ENCODE measurements at regions not wholly inside any gene's neighbourhood (a gene's known extent, or its start where the extent isn't known, plus 50 kb on each side); places are given as distances from the start of the nearest gene placed in this dataset.
"Not testable (repeated sequence)": the region's sequence is repeated elsewhere in the genome, so short reads cannot be mapped to it uniquely, and the experiment has no call there.

- H3K4me3 Mint-ChIP-seq = no peak overlapping the region
- POLR2A ChIA-PET = no interaction called here
- Histone ChIP-seq H2AFZ (ENCODE audit: insufficient read depth, low read depth, low read length, poor library complexity, severe bottlenecking) (no peak overlapping the region), H3K9me3 (ENCODE audit: control extremely low read depth in 1 of 3, control insufficient read depth in 2 of 3, insufficient read depth in 1 of 3, low read length in 2 of 3) (peaks cover 1 to 12% (median 3%) of the 10 kb centered on the region in 3 donors), H4K20me1 (ENCODE audit: control insufficient read depth, insufficient read depth, low read length, poor library complexity, severe bottlenecking) (no peaks in the 10 kb centered on the region), H3K4me2 (replicated peaks; ENCODE audit: low read depth, low read length, poor library complexity, severe bottlenecking) (no peak overlapping the region), H3K79me2 (ENCODE audit: control insufficient read depth, insufficient read depth, low read length) (no peaks in the 10 kb centered on the region), H3K4me3 (ENCODE audit: control extremely low read depth in 1 of 5, extremely low read depth in 1 of 5, insufficient read depth in 1 of 5, low read depth in 2 of 5, low read length in 4 of 5) (no peak overlapping the region), H3K27ac (ENCODE audit: low read length in 2 of 2) (no peak overlapping the region), H3K36me3 (replicated peaks in 1 of 2; ENCODE audit: control extremely low read depth in 1 of 2, control insufficient read depth in 1 of 2, extremely low read depth in 1 of 2, insufficient read depth in 2 of 2, low read length in 1 of 2) (no peaks in the 10 kb centered on the region), H3K4me1 (ENCODE audit: control insufficient read depth in 2 of 2, insufficient read depth in 2 of 2, low read length in 2 of 2) (no peaks in the 10 kb centered on the region), H3K27me3 (replicated peaks in 1 of 4; ENCODE audit: control extremely low read depth in 1 of 4, control insufficient read depth in 3 of 4, insufficient read depth in 4 of 4, low read length in 3 of 4) (no peaks in the 10 kb centered on the region), H3K9ac (ENCODE audit: low read length) (no peak overlapping the region)
- H3K27ac Mint-ChIP-seq = no peak overlapping the region
- intact Hi-C loops (cut with micrococcal nuclease) = no loop called here
- TF ChIP-seq, protein P1, sequence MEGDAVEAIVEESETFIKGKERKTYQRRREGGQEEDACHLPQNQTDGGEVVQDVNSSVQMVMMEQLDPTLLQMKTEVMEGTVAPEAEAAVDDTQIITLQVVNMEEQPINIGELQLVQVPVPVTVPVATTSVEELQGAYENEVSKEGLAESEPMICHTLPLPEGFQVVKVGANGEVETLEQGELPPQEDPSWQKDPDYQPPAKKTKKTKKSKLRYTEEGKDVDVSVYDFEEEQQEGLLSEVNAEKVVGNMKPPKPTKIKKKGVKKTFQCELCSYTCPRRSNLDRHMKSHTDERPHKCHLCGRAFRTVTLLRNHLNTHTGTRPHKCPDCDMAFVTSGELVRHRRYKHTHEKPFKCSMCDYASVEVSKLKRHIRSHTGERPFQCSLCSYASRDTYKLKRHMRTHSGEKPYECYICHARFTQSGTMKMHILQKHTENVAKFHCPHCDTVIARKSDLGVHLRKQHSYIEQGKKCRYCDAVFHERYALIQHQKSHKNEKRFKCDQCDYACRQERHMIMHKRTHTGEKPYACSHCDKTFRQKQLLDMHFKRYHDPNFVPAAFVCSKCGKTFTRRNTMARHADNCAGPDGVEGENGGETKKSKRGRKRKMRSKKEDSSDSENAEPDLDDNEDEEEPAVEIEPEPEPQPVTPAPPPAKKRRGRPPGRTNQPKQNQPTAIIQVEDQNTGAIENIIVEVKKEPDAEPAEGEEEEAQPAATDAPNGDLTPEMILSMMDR (IDR thresholded peaks at IDR 0.05) = no peak
- TF ChIP-seq EZH2 (IDR thresholded peaks at IDR 0.05; ENCODE audit: borderline replicate concordance, insufficient read depth, low read depth, low read length, poor library complexity, severe bottlenecking) = no peak
- no peaks in the 10 kb centered on the region for H3K4me1 Mint-ChIP-seq
- no peaks in the 10 kb centered on the region for H3K27me3 Mint-ChIP-seq
- ATAC-seq (ENCODE audit: low read depth) (no peak), DNase-seq (no peak)
- CTCF ChIA-PET = no interaction called here
- no peaks in the 10 kb centered on the region for H3K9me3 Mint-ChIP-seq (ENCODE audit: insufficient read depth)
Measured at GRCh38 chr15:20386198-20386597, 155.4 kb downstream of the GOLGA6L6 start.

DNA sequence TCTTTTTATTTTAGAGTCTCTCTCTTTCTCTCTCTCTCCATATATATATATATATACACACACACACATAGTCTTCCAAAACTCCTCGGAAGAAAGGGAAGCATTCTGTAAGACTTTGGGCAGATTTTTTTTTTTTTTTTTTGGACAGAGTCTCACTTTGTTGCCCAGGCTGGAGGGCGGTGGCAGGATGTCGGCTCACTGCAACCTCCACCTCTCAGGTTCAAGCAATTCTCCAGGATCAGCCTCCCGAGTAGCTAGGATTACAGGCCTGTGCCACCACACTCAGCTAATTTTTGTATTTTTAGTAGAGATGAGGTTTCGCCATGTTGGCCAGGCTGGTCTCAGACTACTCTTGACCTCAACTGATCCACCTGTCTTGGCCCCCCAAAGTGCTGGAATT lies 161.4 kb downstream of the GOLGA6L6 start:
- CTCF ChIA-PET; H3K4me3 Mint-ChIP-seq; DNase-seq; H3K9ac ChIP-seq (ENCODE audit: low read length); H3K4me1 Mint-ChIP-seq; H3K27me3 ChIP-seq (replicated peaks in 1 of 4; ENCODE audit: control extremely low read depth in 1 of 4, control insufficient read depth in 3 of 4, insufficient read depth in 4 of 4, low read length in 3 of 4); intact Hi-C loops (cut with micrococcal nuclease); H4K20me1 ChIP-seq (ENCODE audit: control insufficient read depth, insufficient read depth, low read length, poor library complexity, severe bottlenecking); H3K79me2 ChIP-seq (ENCODE audit: control insufficient read depth, insufficient read depth, low read length); H3K4me1 ChIP-seq (ENCODE audit: control insufficient read depth in 2 of 2, insufficient read depth in 2 of 2, low read length in 2 of 2); H3K36me3 ChIP-seq (replicated peaks in 1 of 2; ENCODE audit: control extremely low read depth in 1 of 2, control insufficient read depth in 1 of 2, extremely low read depth in 1 of 2, insufficient read depth in 2 of 2, low read length in 1 of 2); H3K27ac ChIP-seq (ENCODE audit: low read length in 2 of 2); H3K27me3 Mint-ChIP-seq; ATAC-seq (ENCODE audit: low read depth); H3K27ac Mint-ChIP-seq; H3K4me3 ChIP-seq (ENCODE audit: control extremely low read depth in 1 of 5, extremely low read depth in 1 of 5, insufficient read depth in 1 of 5, low read depth in 2 of 5, low read length in 4 of 5); H3K9me3 Mint-ChIP-seq (ENCODE audit: insufficient read depth); H2AFZ ChIP-seq (ENCODE audit: insufficient read depth, low read depth, low read length, poor library complexity, severe bottlenecking); H3K4me2 ChIP-seq (replicated peaks; ENCODE audit: low read depth, low read length, poor library complexity, severe bottlenecking); POLR2A ChIA-PET; H3K9me3 ChIP-seq (ENCODE audit: control extremely low read depth in 1 of 3, control insufficient read depth in 2 of 3, insufficient read depth in 1 of 3, low read length in 2 of 3): not testable (repeated sequence)
- 93% methylated on average over 3 of the region's 5 CpGs for WGBS (ENCODE audit: insufficient coverage)
